ENCODE measurements at regions not wholly inside any gene's neighbourhood (a gene's known extent, or its start where the extent isn't known, plus 50 kb on each side); places are given as distances from the start of the nearest gene placed in this dataset.

- no peak for DNase-seq (ENCODE audit: low read depth in 4 of 4, low spot score in 2 of 4)
Measured at GRCh38 chr2:146239392-146240135, 1605.3 kb upstream of the ACVR2A start.

GRCh38 chr2:146238254-146238966 is 1606.4 kb upstream of the ACVR2A start:
- DNase-seq (ENCODE audit: low read depth in 4 of 4, low spot score in 2 of 4): no peak

GRCh38 chr2:146235158-146235557 is 1609.7 kb upstream of the ACVR2A start:
- no peak for DNase-seq (ENCODE audit: low read depth in 4 of 4, low spot score in 2 of 4)

GRCh38 chr2:146229508-146230155 is 1615.2 kb upstream of the ACVR2A start:
- no peak for DNase-seq (ENCODE audit: low read depth in 4 of 4, low spot score in 2 of 4)

- no peak for DNase-seq (ENCODE audit: low read depth in 4 of 4, low spot score in 2 of 4)
Measured at GRCh38 chr2:146228466-146229058, 1616.3 kb upstream of the ACVR2A start.

- no peak for DNase-seq (ENCODE audit: low read depth in 4 of 4, low spot score in 2 of 4)
Measured at GRCh38 chr2:146228020-146228393, 1616.8 kb upstream of the ACVR2A start.

- no peak for DNase-seq (ENCODE audit: low read depth in 4 of 4, low spot score in 2 of 4)
Measured at GRCh38 chr2:146227152-146228019, 1617.4 kb upstream of the ACVR2A start.

GRCh38 chr2:146226077-146226476 is 1618.8 kb upstream of the ACVR2A start:
- no peak for DNase-seq (ENCODE audit: low read depth in 4 of 4, low spot score in 2 of 4)

- DNase-seq (ENCODE audit: low read depth in 4 of 4, low spot score in 2 of 4): no peak
Measured at GRCh38 chr2:146221826-146222225, 1623.0 kb upstream of the ACVR2A start.

- no peak for DNase-seq (ENCODE audit: low read depth in 4 of 4, low spot score in 2 of 4)
Measured at GRCh38 chr2:146220957-146221356, 1623.9 kb upstream of the ACVR2A start.

- no peak for DNase-seq (ENCODE audit: low read depth in 4 of 4, low spot score in 2 of 4)
Measured at GRCh38 chr2:146214394-146214929, 1630.4 kb upstream of the ACVR2A start.

- DNase-seq (ENCODE audit: low read depth in 4 of 4, low spot score in 2 of 4): no peak
Measured at GRCh38 chr2:146213674-146214073, 1631.2 kb upstream of the ACVR2A start.

- no peak for DNase-seq (ENCODE audit: low read depth in 4 of 4, low spot score in 2 of 4)
Measured at GRCh38 chr2:146212602-146213001, 1632.2 kb upstream of the ACVR2A start.

GRCh38 chr2:146209842-146210275 is 1635.0 kb upstream of the ACVR2A start:
- no peak for DNase-seq (ENCODE audit: low read depth in 4 of 4, low spot score in 2 of 4)

GRCh38 chr2:146207901-146208300 is 1636.9 kb upstream of the ACVR2A start:
- DNase-seq (ENCODE audit: low read depth in 4 of 4, low spot score in 2 of 4): no peak

GRCh38 chr2:146207417-146207816 is 1637.4 kb upstream of the ACVR2A start:
- no peak for DNase-seq (ENCODE audit: low read depth in 4 of 4, low spot score in 2 of 4)

GRCh38 chr2:146203064-146203624 is 1641.7 kb upstream of the ACVR2A start:
- no peak for DNase-seq (ENCODE audit: low read depth in 4 of 4, low spot score in 2 of 4)

- DNase-seq (ENCODE audit: low read depth in 4 of 4, low spot score in 2 of 4): no peak
Measured at GRCh38 chr2:146193619-146194018, 1651.2 kb upstream of the ACVR2A start.

GRCh38 chr2:146189541-146189940 is 1655.3 kb upstream of the ACVR2A start:
- no peak for DNase-seq (ENCODE audit: low read depth in 4 of 4, low spot score in 2 of 4)

- no peak for DNase-seq (ENCODE audit: low read depth in 4 of 4, low spot score in 2 of 4)
Measured at GRCh38 chr2:146173934-146174333, 1654.0 kb upstream of the ZEB2 start.

All from left renal cortex interstitium (tissue), 4 donors.